Fibroblast of lung (primary cell): ENCODE measurements at regions not wholly inside any gene's neighbourhood (a gene's known extent, or its start where the extent isn't known, plus 50 kb on each side); places are given as distances from the start of the nearest gene placed in this dataset.
"Not testable (repeated sequence)": the region's sequence is repeated elsewhere in the genome, so short reads cannot be mapped to it uniquely, and the experiment has no call there.

Experiments
- CTCF ChIP-seq, 2 donors: IDR thresholded peaks in 1 of 2; conservative IDR thresholded peaks in 1 of 2; 1 replicate in 1 of 2; 2 replicates in 1 of 2; pipeline ENCODE4 v1.5.1; 2011 to 2012; ENCODE audit warnings: low read length in 2 of 2, control low read depth in 1 of 2, inconsistent platforms in 1 of 2, low read depth in 1 of 2, mild to moderate bottlenecking in 1 of 2
- EZH2 ChIP-seq: IDR thresholded peaks from 2 replicates; pipeline ENCODE4 v1.5.1; 2012; ENCODE audit warnings: low read length, control low read depth, mild to moderate bottlenecking; ENCODE audit errors: missing control alignments

DNA sequence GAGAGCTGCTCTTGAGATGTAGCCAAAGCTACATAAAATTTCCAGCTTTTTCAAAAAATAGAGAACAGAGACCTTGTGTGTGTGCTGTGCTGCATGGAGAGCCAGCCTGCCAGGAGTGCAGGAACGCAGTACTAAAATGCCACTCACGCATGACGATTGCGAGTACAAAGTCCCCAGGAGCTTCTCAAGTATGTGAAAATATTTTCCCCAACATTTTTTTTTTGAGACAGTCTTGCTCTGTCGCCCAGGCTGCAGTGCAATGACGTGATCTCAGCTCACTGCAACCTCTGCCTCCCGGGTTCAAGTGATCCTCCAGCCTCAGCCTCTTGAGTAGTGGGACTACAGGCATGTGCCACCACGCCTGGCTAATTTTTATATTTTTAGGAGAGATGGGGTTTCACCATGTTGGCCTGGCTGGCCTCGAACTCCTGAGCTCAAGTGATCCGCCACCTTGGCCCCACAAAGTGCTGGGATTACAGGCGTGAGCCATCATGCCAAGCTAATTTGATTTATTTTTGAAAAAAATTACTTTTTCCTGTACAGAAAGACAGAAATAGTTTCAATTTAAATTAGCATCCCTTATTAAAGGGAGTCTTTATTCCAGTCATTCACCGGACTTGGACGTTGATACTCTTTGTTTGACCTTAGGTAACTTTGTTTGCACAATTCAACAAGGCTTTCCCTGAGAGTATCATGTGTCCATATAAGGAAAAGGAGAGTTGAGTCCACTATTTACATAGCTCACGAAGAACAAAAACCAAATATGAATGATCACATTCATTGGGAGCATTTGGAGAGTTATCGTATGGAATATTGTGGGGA lies 57.9 kb upstream of the GPR31 start:
- TF ChIP-seq CTCF (conservative IDR thresholded peaks at IDR 0.05 in 1 of 2, IDR thresholded peaks at IDR 0.05 in 1 of 2; ENCODE audit: low read depth in 1 of 2, low read length in 2 of 2); EZH2: not testable (repeated sequence)
